ENCODE measurements at regions not wholly inside any gene's neighbourhood (a gene's known extent, or its start where the extent isn't known, plus 50 kb on each side); places are given as distances from the start of the nearest gene placed in this dataset.

GRCh38 chr21:26784974-26785373 is 60.2 kb downstream of the ADAMTS1 start:
- Mint-ChIP-seq H3K27me3 (ENCODE audit: low read depth) (no peaks in the 10 kb centered on the region), H3K4me1 (ENCODE audit: low read depth) (no peaks in the 10 kb centered on the region), H3K27ac (no peak overlapping the region), H3K9me3 (no peaks in the 10 kb centered on the region), H3K36me3 (ENCODE audit: low read depth) (no peaks in the 10 kb centered on the region), H3K4me3 (ENCODE audit: low read depth) (no peak overlapping the region)
- intact Hi-C loops (cut with micrococcal nuclease) = no loop called here
- DNase-seq (ENCODE audit: low spot score) = no peak

- DNase-seq (ENCODE audit: low spot score) = no peak
- Mint-ChIP-seq H3K4me3 (ENCODE audit: low read depth) (no peak overlapping the region), H3K27me3 (ENCODE audit: low read depth) (no peaks in the 10 kb centered on the region), H3K4me1 (ENCODE audit: low read depth) (no peaks in the 10 kb centered on the region), H3K9me3 (no peaks in the 10 kb centered on the region), H3K36me3 (ENCODE audit: low read depth) (no peaks in the 10 kb centered on the region), H3K27ac (no peak overlapping the region)
- intact Hi-C loops (cut with micrococcal nuclease) = no loop called here
Measured at GRCh38 chr21:26783466-26784195, 61.6 kb downstream of the ADAMTS1 start.

- H3K4me1 Mint-ChIP-seq (ENCODE audit: low read depth) = no peaks in the 10 kb centered on the region
- no peaks in the 10 kb centered on the region for H3K36me3 Mint-ChIP-seq (ENCODE audit: low read depth)
- no peak overlapping the region for H3K27ac Mint-ChIP-seq
- no peak for DNase-seq (ENCODE audit: low spot score)
- H3K27me3 Mint-ChIP-seq (ENCODE audit: low read depth) = no peaks in the 10 kb centered on the region
- intact Hi-C loops (cut with micrococcal nuclease) = no loop called here
- H3K9me3 Mint-ChIP-seq = no peaks in the 10 kb centered on the region
- H3K4me3 Mint-ChIP-seq (ENCODE audit: low read depth) = no peak overlapping the region
Measured at GRCh38 chr21:26782747-26783146, 62.5 kb downstream of the ADAMTS1 start.

GRCh38 chr21:26782331-26782730 is 62.9 kb downstream of the ADAMTS1 start:
- no peak for DNase-seq (ENCODE audit: low spot score)
- Mint-ChIP-seq H3K36me3 (ENCODE audit: low read depth) (no peaks in the 10 kb centered on the region), H3K4me1 (ENCODE audit: low read depth) (no peaks in the 10 kb centered on the region)

GRCh38 chr21:26781331-26781730 is 63.9 kb downstream of the ADAMTS1 start:
- no peaks in the 10 kb centered on the region for H3K4me1 Mint-ChIP-seq (ENCODE audit: low read depth)
- no peak for DNase-seq (ENCODE audit: low spot score)
- no peak overlapping the region for H3K27ac Mint-ChIP-seq
- no peaks in the 10 kb centered on the region for H3K9me3 Mint-ChIP-seq
- no peak overlapping the region for H3K4me3 Mint-ChIP-seq (ENCODE audit: low read depth)
- intact Hi-C loops (cut with micrococcal nuclease) = no loop called here
- H3K27me3 Mint-ChIP-seq (ENCODE audit: low read depth) = no peaks in the 10 kb centered on the region
- H3K36me3 Mint-ChIP-seq (ENCODE audit: low read depth) = no peaks in the 10 kb centered on the region

More at GRCh38 chr21:26782331-26782730, 62.9 kb downstream of the ADAMTS1 start:
- Mint-ChIP-seq H3K27ac (no peak overlapping the region), H3K4me3 (ENCODE audit: low read depth) (no peak overlapping the region), H3K9me3 (no peaks in the 10 kb centered on the region), H3K27me3 (ENCODE audit: low read depth) (no peaks in the 10 kb centered on the region)
- intact Hi-C loops (cut with micrococcal nuclease) = no loop called here

GRCh38 chr21:26777166-26777565 is 68.0 kb downstream of the ADAMTS1 start:
- no peak for DNase-seq (ENCODE audit: low spot score)
- H3K36me3 Mint-ChIP-seq (ENCODE audit: low read depth) = no peaks in the 10 kb centered on the region

GRCh38 chr21:26776310-26777021 is 68.7 kb downstream of the ADAMTS1 start:
- intact Hi-C loops (cut with micrococcal nuclease) = no loop called here
- H3K4me3 Mint-ChIP-seq (ENCODE audit: low read depth) = no peak overlapping the region
- H3K27me3 Mint-ChIP-seq (ENCODE audit: low read depth) = peaks cover 7% of the 10 kb centered on the region

More at GRCh38 chr21:26777166-26777565, 68.0 kb downstream of the ADAMTS1 start:
- Mint-ChIP-seq H3K4me1 (ENCODE audit: low read depth) (no peaks in the 10 kb centered on the region), H3K27me3 (ENCODE audit: low read depth) (peaks cover 7% of the 10 kb centered on the region), H3K4me3 (ENCODE audit: low read depth) (no peak overlapping the region), H3K27ac (no peak overlapping the region), H3K9me3 (no peaks in the 10 kb centered on the region)
- intact Hi-C loops (cut with micrococcal nuclease) = no loop called here

GRCh38 chr21:26773058-26773457 is 72.2 kb downstream of the ADAMTS1 start:
- no peak for DNase-seq (ENCODE audit: low spot score)
- intact Hi-C loops (cut with micrococcal nuclease) = loop anchor here (5.0 kb wide), 1 partner anchor 69 kb away; no protein-coding TSS in a partner anchor
- no peak overlapping the region for H3K4me3 Mint-ChIP-seq (ENCODE audit: low read depth)
- H3K9me3 Mint-ChIP-seq = no peaks in the 10 kb centered on the region
- no peaks in the 10 kb centered on the region for H3K36me3 Mint-ChIP-seq (ENCODE audit: low read depth)
- H3K4me1 Mint-ChIP-seq (ENCODE audit: low read depth) = no peaks in the 10 kb centered on the region
- peaks cover 7% of the 10 kb centered on the region for H3K27me3 Mint-ChIP-seq (ENCODE audit: low read depth)
- no peak overlapping the region for H3K27ac Mint-ChIP-seq

More at GRCh38 chr21:26776310-26777021, 68.7 kb downstream of the ADAMTS1 start:
- Mint-ChIP-seq H3K4me1 (ENCODE audit: low read depth) (no peaks in the 10 kb centered on the region), H3K9me3 (no peaks in the 10 kb centered on the region), H3K36me3 (ENCODE audit: low read depth) (no peaks in the 10 kb centered on the region), H3K27ac (no peak overlapping the region)
- no peak for DNase-seq (ENCODE audit: low spot score)

- intact Hi-C loops (cut with micrococcal nuclease) = loop anchor here (5.0 kb wide), 1 partner anchor 73 kb away; no protein-coding TSS in a partner anchor
- DNase-seq (ENCODE audit: low spot score) = no peak
- Mint-ChIP-seq H3K27me3 (ENCODE audit: low read depth) (peaks cover 2% of the 10 kb centered on the region), H3K36me3 (ENCODE audit: low read depth) (no peaks in the 10 kb centered on the region), H3K4me1 (ENCODE audit: low read depth) (no peaks in the 10 kb centered on the region), H3K27ac (no peak overlapping the region), H3K9me3 (no peaks in the 10 kb centered on the region), H3K4me3 (ENCODE audit: low read depth) (no peak overlapping the region)
Measured at GRCh38 chr21:26769613-26770188, 75.5 kb downstream of the ADAMTS1 start.

- Mint-ChIP-seq H3K9me3 (no peaks in the 10 kb centered on the region), H3K27ac (no peak overlapping the region), H3K4me3 (ENCODE audit: low read depth) (no peak overlapping the region), H3K4me1 (ENCODE audit: low read depth) (no peaks in the 10 kb centered on the region), H3K27me3 (ENCODE audit: low read depth) (no peaks in the 10 kb centered on the region), H3K36me3 (ENCODE audit: low read depth) (no peaks in the 10 kb centered on the region)
- intact Hi-C loops (cut with micrococcal nuclease) = no loop called here
- no peak for DNase-seq (ENCODE audit: low spot score)
Measured at GRCh38 chr21:26766826-26767325, 78.3 kb downstream of the ADAMTS1 start.

GRCh38 chr21:26761174-26761915 is 83.9 kb downstream of the ADAMTS1 start:
- DNase-seq (ENCODE audit: low spot score) = no peak
- Mint-ChIP-seq H3K4me3 (ENCODE audit: low read depth) (no peak overlapping the region), H3K4me1 (ENCODE audit: low read depth) (no peaks in the 10 kb centered on the region), H3K27ac (no peak overlapping the region), H3K27me3 (ENCODE audit: low read depth) (no peaks in the 10 kb centered on the region), H3K36me3 (ENCODE audit: low read depth) (no peaks in the 10 kb centered on the region), H3K9me3 (no peaks in the 10 kb centered on the region)
- intact Hi-C loops (cut with micrococcal nuclease) = no loop called here

- H3K36me3 Mint-ChIP-seq (ENCODE audit: low read depth) = no peaks in the 10 kb centered on the region
- H3K9me3 Mint-ChIP-seq = no peaks in the 10 kb centered on the region
- H3K4me3 Mint-ChIP-seq (ENCODE audit: low read depth) = no peak overlapping the region
- no peaks in the 10 kb centered on the region for H3K27me3 Mint-ChIP-seq (ENCODE audit: low read depth)
- no peak for DNase-seq (ENCODE audit: low spot score)
- H3K4me1 Mint-ChIP-seq (ENCODE audit: low read depth) = no peaks in the 10 kb centered on the region
- H3K27ac Mint-ChIP-seq = no peak overlapping the region
- intact Hi-C loops (cut with micrococcal nuclease) = no loop called here
Measured at GRCh38 chr21:26759731-26760130, 85.5 kb downstream of the ADAMTS1 start.

Data from activated T-helper 2 cell treated with anti-CD3 and anti-CD28 coated beads, Interferon-gamma antibody, Interleukin-2, Interleukin-4, amounts not matched to agents 10 μg/mL and 5 μg/mL and 100 μg/mL, durations not matched to agents 14 hours and 24 hours and 36 hours (primary cell).